Esophagus muscularis mucosa (tissue), 4 donors: ENCODE measurements at regions not wholly inside any gene's neighbourhood (a gene's known extent, or its start where the extent isn't known, plus 50 kb on each side); places are given as distances from the start of the nearest gene placed in this dataset.
A peak's percentile ranks its signal among the peaks of the same experiment; 100 is the strongest.

Source experiments
- DNase-seq: peaks from one replicate; pipeline ENCODE4 v3.0.0-alpha.2; 2017; ENCODE audit errors: extremely low spot score
- H3K27ac ChIP-seq, 4 donors: fragments of 200-600 bp; sonication (generic); replicated peaks in 1 of 4; 1 replicate in 3 of 4; 2 replicates in 1 of 4; pipeline ENCODE4 v1.5.1; 2016 to 2019; ENCODE audit warnings: mild to moderate bottlenecking in 1 of 4
- H3K27me3 ChIP-seq, 4 donors: fragments of 200-600 bp; sonication (generic); one replicate each; pipeline versions ENCODE4 v1.5.1 to v1.6.0; 2016 to 2019
- H3K36me3 ChIP-seq, 4 donors: fragments of 200-600 bp; sonication (generic); one replicate each; pipeline ENCODE4 v1.5.1; 2016 to 2019
- H3K4me1 ChIP-seq, 4 donors: fragments of 200-600 bp; sonication (generic); one replicate each; pipeline ENCODE4 v1.5.1; 2016 to 2019
- H3K4me3 ChIP-seq, 4 donors: fragments of 200-600 bp; sonication (generic); 1 replicate in 2 of 4; 2 replicates in 2 of 4; pipeline ENCODE4 v1.5.1; 2016 to 2019; ENCODE audit warnings: mild to moderate bottlenecking in 4 of 4, moderate library complexity in 1 of 4
- H3K9me3 ChIP-seq, 4 donors: fragments of 200-600 bp; sonication (generic); 1 replicate in 3 of 4; 2 replicates in 1 of 4; pipeline ENCODE4 v1.5.1; 2016 to 2019
- CTCF ChIP-seq, 3 experiments: fragments of 200-600 bp in 2 of 3; fragments of 450-650 bp in 1 of 3; sonication (generic) in 2 of 3; IDR thresholded peaks; one replicate each; pipeline ENCODE4 v1.5.1; 2017 to 2019; ENCODE audit warnings: antibody characterized with exemption in 3 of 3, mild to moderate bottlenecking in 2 of 3, moderate library complexity in 1 of 3
- EP300 ChIP-seq: sonication (generic); formaldehyde crosslinking; IDR thresholded peaks from one replicate; pipeline ENCODE4 v1.6.1; 2017; ENCODE audit warnings: antibody characterized with exemption
- POLR2A ChIP-seq: fragments of 450-650 bp; IDR thresholded peaks from one replicate; pipeline ENCODE4 v1.6.1; 2017; ENCODE audit warnings: antibody characterized with exemption, moderate library complexity, mild to moderate bottlenecking, low read depth
- POLR2AphosphoS5 ChIP-seq, 2 donors: sonication (generic); formaldehyde crosslinking; IDR thresholded peaks; one replicate each; pipeline ENCODE4 v1.6.1; 2017; ENCODE audit warnings: antibody characterized with exemption in 2 of 2
- WGBS: methylation state at CpG from one replicate; pipeline ENCODE4 v1.1.5; 2018; 5-methylcytosine and 5-hydroxymethylcytosine counted together
- intact Hi-C: fragments of 100-400 bp; cut with DNase I; formaldehyde crosslinking; loops from one replicate; pipeline ENCODE4 v1.15.1; 2023

DNA sequence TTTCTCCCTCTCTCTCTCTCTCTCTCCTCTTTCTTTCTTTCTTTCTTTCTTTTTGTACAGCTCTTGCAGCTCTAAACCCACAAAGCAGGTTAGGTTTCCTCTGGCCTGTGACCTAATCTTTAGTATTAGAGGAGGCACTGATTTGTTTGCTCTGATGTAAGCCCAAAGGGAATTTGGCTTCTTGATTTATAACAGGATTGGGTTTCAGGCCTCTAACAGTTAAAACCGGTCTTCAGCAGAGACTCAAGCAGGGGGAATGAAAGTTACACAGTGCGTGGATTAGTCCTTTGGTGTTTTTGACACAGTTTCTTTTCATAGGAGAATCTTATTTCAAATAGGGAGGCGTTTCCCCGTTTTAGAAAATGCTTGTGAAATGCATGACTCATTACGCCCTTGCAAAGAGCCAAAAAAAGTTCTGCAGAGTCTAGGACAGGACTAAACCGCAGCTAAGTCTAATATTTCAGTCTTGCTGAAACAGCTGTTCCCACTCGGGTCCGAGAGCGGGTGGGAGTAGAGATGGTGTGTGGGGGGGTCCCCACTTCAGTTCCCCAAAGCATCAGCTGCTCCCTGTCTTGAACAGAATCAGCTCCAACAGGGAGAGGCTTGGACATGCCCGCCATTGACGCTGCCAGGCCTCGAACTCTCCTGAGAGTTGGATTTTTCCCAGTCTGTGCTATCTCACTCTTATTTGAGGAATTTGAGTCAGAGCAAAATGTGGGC, 296.5 kb upstream of the PITRM1 start:
- Histone ChIP-seq H3K9me3 (no peaks in the 10 kb centered on the region), H3K27ac (peak overlapping the region; percentile 84 to 91 (median 90)), H3K4me1 (peaks cover 51 to 90% (median 81%) of the 10 kb centered on the region in 4 donors), H3K4me3 (peak overlapping the region in 1 of 4 donors; percentile 10), H3K27me3 (no peaks in the 10 kb centered on the region), H3K36me3 (no peaks in the 10 kb centered on the region)
- intact Hi-C loops, result no loop called here
- DNase-seq, result no peak
- TF ChIP-seq CTCF (IDR thresholded peaks at IDR 0.05) (no peak), POLR2AphosphoS5 (IDR thresholded peaks at IDR 0.05) (peak; percentile 68 to 90), EP300 (no peak), POLR2A (peak; percentile 22)
- 13% methylated on average over 12 of the region's 12 CpGs for WGBS

DNA sequence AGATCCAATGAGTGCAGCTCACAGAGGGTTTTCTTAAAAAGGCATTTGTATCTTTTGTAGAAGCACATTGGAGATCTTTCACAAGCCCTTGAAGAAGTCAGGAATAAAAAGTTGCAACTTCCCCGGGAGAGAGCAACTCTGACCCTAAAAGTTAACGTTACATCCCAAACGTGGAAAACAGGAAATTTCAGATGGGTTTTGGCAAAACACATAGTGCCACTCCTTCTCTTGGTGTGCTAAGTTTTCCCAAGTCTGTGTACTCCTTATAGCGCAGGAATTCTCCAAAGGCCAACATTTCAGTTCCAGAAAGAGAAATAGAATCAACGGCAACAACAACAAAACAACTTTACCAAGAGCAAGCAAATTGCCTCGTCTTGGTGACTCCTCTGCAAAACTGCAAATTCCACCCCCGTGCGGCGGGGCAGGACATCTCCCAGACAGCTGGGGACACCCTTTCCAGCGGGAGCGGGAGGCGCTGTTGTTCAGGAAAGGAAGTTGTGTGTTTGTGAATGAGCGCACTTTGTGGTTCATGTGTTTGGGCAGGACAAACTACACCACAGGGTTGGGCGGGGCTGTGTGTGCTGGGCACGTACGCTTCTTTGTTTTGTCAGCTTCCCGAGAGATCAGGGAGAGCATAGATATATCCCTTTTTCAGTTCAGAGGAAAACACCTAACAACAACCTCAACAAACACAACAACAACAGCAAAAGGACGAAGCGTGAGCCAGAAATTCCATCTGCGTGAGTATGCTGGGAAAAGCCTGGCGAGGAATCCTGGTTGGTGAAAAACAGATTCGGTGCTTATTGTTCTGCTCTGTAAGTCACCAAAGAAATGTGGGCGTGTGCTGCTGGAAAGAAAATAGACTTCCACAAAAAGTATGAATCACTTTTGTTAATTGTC, 294.7 kb upstream of the PITRM1 start:
- peak; percentile 93 for DNase-seq
- Histone ChIP-seq H3K9me3 (no peaks in the 10 kb centered on the region), H3K27me3 (no peaks in the 10 kb centered on the region), H3K27ac (peak overlapping the region; percentile 84 to 91 (median 90)), H3K4me3 (peak overlapping the region; percentile 12 to 35 (median 21)), H3K36me3 (no peaks in the 10 kb centered on the region), H3K4me1 (peaks cover 51 to 75% (median 65%) of the 10 kb centered on the region in 4 donors)
- TF ChIP-seq POLR2AphosphoS5 (IDR thresholded peaks at IDR 0.05), result peak; percentile 58 to 64
- peak; percentile 62 for TF ChIP-seq EP300
- no peak for TF ChIP-seq POLR2A
- peak in 2 of 3 experiments; percentile 28 to 34 for TF ChIP-seq CTCF (IDR thresholded peaks at IDR 0.05)
- WGBS, result 53% methylated on average over 23 of the region's 23 CpGs
- intact Hi-C loops, result no loop called here

- no peaks in the 10 kb centered on the region for H3K36me3 ChIP-seq
- TF ChIP-seq POLR2A, result no peak
- TF ChIP-seq POLR2AphosphoS5 (IDR thresholded peaks at IDR 0.05), result peak; percentile 31 to 53
- H3K4me3 ChIP-seq, result no peak overlapping the region
- H3K27ac ChIP-seq, result peak overlapping the region; percentile 84 to 91 (median 90)
- intact Hi-C loops, result no loop called here
- no peaks in the 10 kb centered on the region for H3K27me3 ChIP-seq
- H3K9me3 ChIP-seq, result no peaks in the 10 kb centered on the region
- H3K4me1 ChIP-seq, result peaks cover 39 to 58% (median 47%) of the 10 kb centered on the region in 4 donors
- DNase-seq, result no peak
- 73% methylated on average over 11 of the region's 11 CpGs for WGBS
These were observed 292.9 kb upstream of the PITRM1 start for GRCh38 chr10:3465406-3465891.

DNA sequence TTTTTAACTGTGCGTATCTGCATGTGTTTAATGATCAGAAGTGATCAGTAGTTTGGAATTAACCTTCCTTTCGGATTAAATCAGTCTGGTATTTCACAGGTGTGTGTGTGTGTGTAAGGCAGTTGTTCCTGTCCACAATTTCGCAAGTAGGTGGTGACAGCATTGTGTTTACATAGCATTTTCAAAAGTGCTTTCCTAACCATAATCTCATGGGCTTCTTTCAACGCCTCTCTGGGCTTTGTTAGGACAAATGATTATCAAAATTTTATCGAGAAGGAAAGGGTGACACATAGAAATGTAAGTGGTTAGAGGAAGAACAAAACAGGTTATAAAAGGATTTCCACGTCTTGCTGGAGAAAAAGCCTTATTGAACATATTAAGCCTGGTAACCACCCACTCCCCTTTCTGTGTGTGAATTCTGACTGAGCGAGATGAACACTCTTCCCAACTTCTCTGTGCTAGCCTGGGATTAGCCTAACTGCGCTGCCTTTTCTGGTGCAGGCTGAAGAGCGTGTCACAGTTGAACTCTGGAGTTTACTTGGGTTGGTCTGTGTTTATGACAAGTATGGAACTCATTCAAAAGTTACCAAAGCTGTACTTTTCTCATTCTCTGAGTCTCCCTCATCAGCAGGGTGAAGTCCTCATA, 292.3 kb upstream of the PITRM1 start:
- no peaks in the 10 kb centered on the region for H3K9me3 ChIP-seq
- no peak overlapping the region for H3K4me3 ChIP-seq
- TF ChIP-seq CTCF (IDR thresholded peaks at IDR 0.05), result no peak
- no peak for TF ChIP-seq EP300
- no peak for TF ChIP-seq POLR2AphosphoS5 (IDR thresholded peaks at IDR 0.05)
- TF ChIP-seq POLR2A, result no peak
- intact Hi-C loops, result no loop called here
- no peaks in the 10 kb centered on the region for H3K36me3 ChIP-seq
- H3K27me3 ChIP-seq, result no peaks in the 10 kb centered on the region
- no peak for DNase-seq
- WGBS, result 77% methylated on average over 9 of the region's 9 CpGs
- H3K4me1 ChIP-seq, result peaks cover 36 to 52% (median 42%) of the 10 kb centered on the region in 4 donors
- H3K27ac ChIP-seq, result peak overlapping the region; percentile 84 to 91 (median 90)
